NCI-H446 treated with DMSO at 0.1 percent for 48 hours (cell line): ENCODE measurements at regions not wholly inside any gene's neighbourhood (a gene's known extent, or its start where the extent isn't known, plus 50 kb on each side); places are given as distances from the start of the nearest gene placed in this dataset.
"Not testable (repeated sequence)": the region's sequence is repeated elsewhere in the genome, so short reads cannot be mapped to it uniquely, and the experiment has no call there.

Source experiments
- DNase-seq: peaks from one replicate; lab custom pipeline; 2025; lab: John Stamatoyannopoulos, UW

DNA sequence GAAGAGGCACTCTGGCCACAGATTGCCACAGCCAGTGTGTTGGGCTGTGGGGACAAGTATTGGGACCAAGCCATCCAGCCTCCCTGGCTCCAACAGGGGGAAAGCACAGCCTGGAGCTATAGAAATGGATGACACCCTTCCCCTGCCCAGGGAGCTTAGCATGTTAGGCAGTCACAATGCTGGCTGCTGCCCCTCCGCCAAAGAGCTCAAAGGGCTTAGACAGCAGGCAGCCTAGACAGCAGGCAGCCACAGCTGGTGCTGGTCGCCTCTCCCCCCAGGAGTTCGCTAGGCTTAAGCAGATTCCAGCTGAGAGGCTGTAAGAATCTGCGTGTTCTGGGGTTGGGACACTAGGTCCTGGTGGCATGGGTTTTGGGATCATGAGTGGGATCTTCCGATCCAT lies 94.5 kb upstream of the MXRA5 start:
- no peak for DNase-seq

DNA sequence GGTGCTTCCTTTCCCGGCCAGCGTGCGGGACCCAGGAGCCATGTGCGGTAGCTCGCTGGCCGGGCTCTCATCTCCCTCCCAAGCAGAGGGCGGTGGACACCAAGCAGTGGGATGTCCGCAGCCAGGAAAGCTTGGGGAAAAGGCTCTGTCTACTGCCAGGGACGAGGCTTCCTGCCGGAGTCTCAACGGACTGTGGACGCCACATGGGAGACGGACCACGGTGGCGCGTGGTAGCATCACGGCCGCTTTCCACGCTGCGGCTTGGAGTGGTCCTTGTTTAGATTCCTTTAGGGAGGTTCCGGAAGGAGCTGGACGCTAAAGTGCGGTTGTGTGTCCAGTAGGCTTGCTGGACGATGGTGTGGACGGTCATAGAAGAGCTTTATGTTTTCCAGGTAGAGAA lies 89.5 kb upstream of the MXRA5 start:
- not testable (repeated sequence) for DNase-seq

DNA sequence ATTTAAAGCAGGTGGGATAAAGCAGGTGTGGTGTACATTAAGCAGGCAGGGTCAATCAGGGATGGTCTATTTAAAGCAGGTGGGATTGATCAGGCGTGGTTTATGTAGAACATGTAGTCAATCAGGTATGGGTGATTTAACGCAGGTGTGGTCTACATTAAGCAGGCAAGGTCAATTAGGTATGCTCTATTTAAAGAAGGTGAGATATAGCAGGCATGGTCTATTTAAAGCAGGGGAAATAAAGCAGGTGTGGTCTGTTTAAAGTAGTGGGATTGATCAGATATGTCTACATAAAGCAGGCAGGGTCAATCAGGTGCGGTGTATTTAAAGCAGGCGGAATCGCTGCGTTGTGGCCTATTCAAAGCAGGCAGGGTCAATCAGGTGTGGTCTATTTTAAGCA lies 88.6 kb upstream of the MXRA5 start:
- no peak for DNase-seq

DNA sequence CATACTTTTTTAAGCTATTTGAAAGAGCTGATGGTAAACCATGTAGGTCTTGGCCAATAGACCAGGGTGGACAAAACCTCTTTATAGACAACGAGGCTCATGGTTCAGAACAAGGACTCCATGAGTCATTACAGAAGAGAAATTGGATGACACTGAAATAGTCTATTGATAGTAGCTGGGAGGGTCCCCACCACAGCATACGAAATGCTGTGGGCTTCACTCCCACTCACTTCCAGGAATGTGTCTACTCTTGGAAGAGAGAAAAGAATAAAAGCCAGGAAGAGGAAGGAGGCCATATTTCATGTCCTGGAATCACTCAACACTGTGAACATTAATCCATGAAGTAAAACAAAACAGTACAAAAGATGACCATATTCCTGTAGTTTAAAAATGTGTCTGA lies 82.3 kb upstream of the MXRA5 start:
- no peak for DNase-seq

DNA sequence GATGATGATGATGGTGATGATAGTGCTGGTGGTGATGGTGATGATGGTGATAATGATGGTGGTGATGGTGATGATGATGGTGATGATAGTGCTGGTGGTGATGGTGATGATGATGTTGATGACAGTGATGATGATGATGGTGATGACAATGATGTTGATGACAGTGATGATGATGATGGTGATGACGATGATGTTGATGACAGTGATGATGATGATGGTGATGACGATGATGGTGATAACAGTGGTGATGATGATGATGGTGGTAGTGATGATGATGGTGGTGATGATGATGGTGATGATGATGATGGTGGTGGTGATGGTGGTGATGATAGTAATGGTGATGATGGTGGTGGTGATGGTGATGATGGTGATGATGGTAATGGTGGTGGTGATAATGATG lies 80.1 kb upstream of the MXRA5 start:
- no peak for DNase-seq

DNA sequence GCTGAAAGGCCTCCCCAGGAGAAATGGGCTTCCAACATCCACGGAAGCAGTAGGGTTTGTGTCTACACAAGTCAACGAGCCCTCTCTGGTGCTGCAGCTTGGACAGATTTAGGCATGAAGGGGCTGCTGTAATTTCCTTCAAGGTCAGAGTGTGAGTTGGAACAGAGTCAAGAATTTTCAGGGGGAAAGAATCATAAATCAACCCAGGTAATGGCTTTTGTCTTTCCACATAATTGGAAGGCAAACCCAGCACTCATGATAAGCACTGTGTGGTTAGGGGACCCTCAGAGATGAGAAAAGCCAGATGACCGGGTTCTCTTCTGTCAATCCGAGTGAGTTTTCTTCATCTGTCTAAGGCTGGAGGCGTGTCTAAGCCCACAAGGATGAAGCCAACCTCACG lies 78.6 kb upstream of the MXRA5 start:
- DNase-seq: no peak

DNA sequence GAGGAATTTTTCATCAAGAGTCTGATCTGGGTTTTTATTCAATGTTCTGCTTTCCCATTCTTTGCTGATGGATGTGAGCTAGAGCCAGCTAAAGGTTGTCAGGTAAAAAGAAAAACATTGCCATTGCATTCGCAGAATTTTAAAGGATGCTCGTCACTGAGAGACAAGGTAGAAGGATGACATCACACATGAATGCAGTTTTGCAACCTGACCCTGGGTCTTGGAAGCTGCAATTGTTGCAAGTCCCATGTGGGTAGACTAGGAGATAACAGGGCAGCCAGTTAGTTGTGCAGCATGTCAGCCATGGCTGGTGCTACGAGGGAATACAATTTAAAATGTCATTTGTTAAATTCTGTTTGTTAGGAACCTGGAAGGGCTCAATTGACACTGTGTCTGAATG lies 73.9 kb upstream of the MXRA5 start:
- DNase-seq: no peak

DNA sequence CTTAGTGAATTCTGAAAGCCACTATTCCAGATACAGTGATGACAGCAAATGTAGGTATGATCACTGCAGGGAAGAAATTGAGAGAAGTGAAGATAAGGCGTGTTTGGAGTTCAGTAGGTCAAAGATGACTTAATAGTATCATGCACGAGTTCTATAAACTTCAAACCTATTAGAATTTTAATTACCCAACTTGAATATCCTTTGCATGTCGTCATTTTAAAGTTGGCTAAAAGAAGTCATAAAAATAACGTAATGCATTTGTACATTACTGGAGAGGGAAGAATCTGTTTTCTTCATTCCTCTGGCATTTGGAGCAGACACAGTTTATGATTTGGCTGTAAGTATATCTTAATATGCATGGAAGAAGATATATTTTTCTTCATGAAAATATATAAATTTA lies 68.6 kb upstream of the MXRA5 start:
- DNase-seq: no peak

DNA sequence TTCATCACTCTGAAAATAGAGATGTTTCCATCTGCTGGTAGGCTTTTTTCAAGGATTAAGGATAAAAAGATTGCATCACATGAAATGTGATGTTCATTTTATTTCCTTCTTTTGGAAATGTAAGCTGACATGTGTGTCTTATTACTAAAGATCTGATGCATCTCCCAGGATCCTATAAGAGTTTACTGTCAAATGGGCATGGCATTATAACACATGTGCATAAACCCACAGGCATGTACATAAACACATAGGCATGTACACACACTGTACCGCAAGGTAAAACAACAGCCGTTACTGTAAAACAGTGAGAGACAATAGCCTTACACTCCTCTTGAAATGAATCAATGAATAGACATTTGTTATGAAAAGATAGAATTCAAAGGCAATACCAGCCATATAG lies 65.2 kb upstream of the MXRA5 start:
- DNase-seq: not testable (repeated sequence)

DNA sequence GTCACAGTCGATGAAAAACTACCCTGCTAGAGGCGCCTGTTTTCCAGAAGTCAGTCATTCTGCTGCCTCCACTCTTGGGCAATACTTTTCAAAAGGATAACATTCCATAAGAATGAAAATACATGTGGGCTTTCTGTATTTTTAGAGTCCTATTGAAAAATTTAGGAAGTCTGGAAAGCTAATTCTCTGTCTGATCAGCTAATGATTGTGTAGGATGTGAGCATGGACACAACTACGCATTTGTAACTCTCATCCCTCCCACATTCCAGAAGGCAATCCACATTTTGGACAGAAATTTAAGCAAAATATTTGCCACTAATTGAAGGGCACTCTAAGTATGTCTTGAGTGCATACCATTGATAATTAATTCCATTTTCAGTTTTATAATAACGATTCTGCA lies 63.5 kb upstream of the MXRA5 start:
- DNase-seq: not testable (repeated sequence)

DNA sequence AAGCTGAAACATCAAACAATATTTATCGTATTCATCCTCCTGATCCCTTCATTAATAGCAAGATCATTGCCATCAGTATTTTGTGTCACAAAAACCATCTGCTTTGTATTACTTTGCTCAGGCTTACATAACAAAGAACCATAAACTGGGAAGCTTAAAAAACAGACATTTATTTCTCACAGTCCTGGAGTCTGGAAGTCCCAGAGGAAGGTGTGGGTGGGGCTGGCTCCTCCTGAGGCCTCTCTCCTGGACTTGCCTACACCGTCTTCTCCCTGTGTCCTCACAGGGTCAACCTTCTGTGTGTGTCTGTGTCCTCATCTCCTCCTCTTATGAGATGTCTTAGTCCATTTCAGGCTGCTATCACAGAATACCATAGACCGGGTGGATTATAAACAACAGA lies 61.3 kb upstream of the MXRA5 start:
- no peak for DNase-seq

DNA sequence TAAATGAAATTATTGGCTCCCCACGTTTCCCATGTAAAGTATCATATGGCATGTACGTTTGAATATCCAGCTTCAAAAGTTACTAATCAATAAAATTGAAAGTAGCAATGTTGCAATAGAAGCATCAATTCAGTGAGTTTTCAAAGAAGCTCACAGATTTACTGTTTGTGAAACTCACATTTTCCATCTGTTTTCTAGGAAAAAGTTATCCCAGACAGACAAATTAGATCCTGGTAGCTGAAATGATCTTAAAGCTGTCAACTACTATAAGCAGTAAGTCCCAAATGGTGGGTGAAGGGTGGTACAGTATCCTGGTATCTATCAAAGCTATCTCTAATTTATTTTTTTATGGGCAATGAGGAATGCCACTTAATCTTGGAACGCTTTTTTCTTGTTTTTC lies 60.7 kb upstream of the MXRA5 start:
- no peak for DNase-seq

DNA sequence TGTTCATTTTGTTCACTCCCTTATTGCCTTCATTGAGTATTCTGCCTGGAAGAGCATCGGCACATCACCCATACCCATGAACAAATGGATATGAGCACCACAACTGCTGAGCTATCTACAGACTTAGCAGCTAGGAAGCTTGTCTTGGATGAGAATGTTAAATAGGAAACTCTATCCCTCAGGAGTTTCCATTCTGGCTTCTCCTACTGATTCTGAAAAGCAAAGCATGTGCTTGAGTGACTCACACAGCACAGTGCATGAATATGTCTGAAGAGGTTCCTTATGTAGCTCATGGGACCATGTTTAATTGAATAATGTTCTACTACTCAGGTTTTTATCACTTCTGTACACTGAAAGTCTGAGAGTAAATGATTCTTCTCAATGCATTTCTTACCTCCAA lies 57.3 kb upstream of the MXRA5 start:
- DNase-seq: no peak
